OCI-LY7 (cell line): ENCODE measurements at regions not wholly inside any gene's neighbourhood (a gene's known extent, or its start where the extent isn't known, plus 50 kb on each side); places are given as distances from the start of the nearest gene placed in this dataset.

Experiments used
- EZH2phosphoT487 ChIP-seq: fragments of 200-600 bp; sonication (generic); IDR thresholded peaks from 2 replicates; pipeline ENCODE4 v1.6.1; 2018; ENCODE audit warnings: low read depth, borderline replicate concordance, mild to moderate bottlenecking, mixed run types, antibody characterized with exemption, low read length, moderate library complexity, mixed read lengths
- TF ChIP-seq, protein P1 (sequence below): fragments of 200-600 bp; sonication (generic); conservative IDR thresholded peaks from 2 replicates; pipeline ENCODE4 v1.5.1; 2014; ENCODE audit warnings: mild to moderate bottlenecking, antibody characterized with exemption, low read length, moderate library complexity, mixed read lengths

DNA sequence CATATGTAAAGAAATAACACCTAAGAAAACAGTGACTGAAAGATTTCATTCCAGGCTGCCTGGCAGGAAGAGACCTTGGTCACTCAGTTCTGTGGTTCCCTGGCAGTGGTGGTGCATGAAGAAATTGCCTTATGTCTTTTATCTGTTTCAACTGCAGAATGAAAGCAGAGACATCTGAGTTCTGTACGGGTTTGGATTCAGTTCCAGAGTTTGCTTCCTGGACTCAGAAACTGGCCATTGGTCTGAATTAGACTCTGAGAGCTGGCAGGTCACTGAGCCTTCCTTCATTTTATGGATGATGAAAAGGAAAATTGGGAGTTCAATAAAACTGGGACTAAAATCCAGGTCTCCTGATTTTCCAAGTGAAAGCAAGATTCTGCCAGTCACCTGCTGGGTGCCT lies 428.9 kb upstream of the AUTS2 start:
- TF ChIP-seq, protein P1, sequence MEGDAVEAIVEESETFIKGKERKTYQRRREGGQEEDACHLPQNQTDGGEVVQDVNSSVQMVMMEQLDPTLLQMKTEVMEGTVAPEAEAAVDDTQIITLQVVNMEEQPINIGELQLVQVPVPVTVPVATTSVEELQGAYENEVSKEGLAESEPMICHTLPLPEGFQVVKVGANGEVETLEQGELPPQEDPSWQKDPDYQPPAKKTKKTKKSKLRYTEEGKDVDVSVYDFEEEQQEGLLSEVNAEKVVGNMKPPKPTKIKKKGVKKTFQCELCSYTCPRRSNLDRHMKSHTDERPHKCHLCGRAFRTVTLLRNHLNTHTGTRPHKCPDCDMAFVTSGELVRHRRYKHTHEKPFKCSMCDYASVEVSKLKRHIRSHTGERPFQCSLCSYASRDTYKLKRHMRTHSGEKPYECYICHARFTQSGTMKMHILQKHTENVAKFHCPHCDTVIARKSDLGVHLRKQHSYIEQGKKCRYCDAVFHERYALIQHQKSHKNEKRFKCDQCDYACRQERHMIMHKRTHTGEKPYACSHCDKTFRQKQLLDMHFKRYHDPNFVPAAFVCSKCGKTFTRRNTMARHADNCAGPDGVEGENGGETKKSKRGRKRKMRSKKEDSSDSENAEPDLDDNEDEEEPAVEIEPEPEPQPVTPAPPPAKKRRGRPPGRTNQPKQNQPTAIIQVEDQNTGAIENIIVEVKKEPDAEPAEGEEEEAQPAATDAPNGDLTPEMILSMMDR: no peak
- no peak for TF ChIP-seq EZH2phosphoT487
